SK-N-SH treated with all-trans-retinoic acid at 6 μM for 48 hours (cell line): ENCODE measurements at regions not wholly inside any gene's neighbourhood (a gene's known extent, or its start where the extent isn't known, plus 50 kb on each side); places are given as distances from the start of the nearest gene placed in this dataset.

Experiments
- ARNTL ChIP-seq: fragments of 450-650 bp; formaldehyde crosslinking; IDR thresholded peaks from 2 replicates; pipeline ENCODE4 v1.5.0; 2020; ENCODE audit warnings: low read depth, mild to moderate bottlenecking, moderate library complexity, borderline replicate concordance
- ESRRG ChIP-seq: fragments of 250-450 bp; sonication (Bioruptor Pico); IDR thresholded peaks from 2 replicates; pipeline ENCODE4 v1.6.1; 2021; ENCODE audit warnings: mild to moderate bottlenecking
- OSR1 ChIP-seq: fragments of 250-450 bp; sonication (Bioruptor Pico); IDR thresholded peaks from 2 replicates; pipeline ENCODE4 v1.8.0; 2022; ENCODE audit warnings: moderate library complexity, mild to moderate bottlenecking, inconsistent platforms
- RARB ChIP-seq: fragments of 250-450 bp; sonication (Bioruptor Pico); IDR thresholded peaks from 2 replicates; pipeline ENCODE4 v1.8.0; 2021; ENCODE audit warnings: mild to moderate bottlenecking, moderate library complexity
- SNAI2 ChIP-seq: fragments of 250-450 bp; sonication (Bioruptor Pico); IDR thresholded peaks from 2 replicates; pipeline ENCODE4 v1.5.0; 2020; ENCODE audit warnings: mild to moderate bottlenecking, moderate library complexity
- TCF4 ChIP-seq: fragments of 250-450 bp; sonication (Bioruptor Pico); IDR thresholded peaks from 2 replicates; pipeline ENCODE4 v1.8.0; 2021; ENCODE audit warnings: mild to moderate bottlenecking, moderate library complexity, borderline replicate concordance
- ZC3H10 ChIP-seq: fragments of 250-450 bp; sonication (Bioruptor Pico); IDR thresholded peaks from 2 replicates; pipeline ENCODE4 v1.5.1; 2021; ENCODE audit warnings: mild to moderate bottlenecking, moderate library complexity
- ZFP30 ChIP-seq: fragments of 450-650 bp; formaldehyde crosslinking; IDR thresholded peaks from 2 replicates; pipeline ENCODE4 v1.5.0; 2022; ENCODE audit warnings: mild to moderate bottlenecking, moderate library complexity
- TF ChIP-seq, protein P1 (sequence below): fragments of 250-450 bp; sonication (Bioruptor Pico); IDR thresholded peaks from 2 replicates; pipeline ENCODE4 v1.5.1; 2020; ENCODE audit warnings: low read depth, mild to moderate bottlenecking, moderate library complexity
- TF ChIP-seq, protein P2 (sequence below): fragments of 250-450 bp; sonication (Bioruptor Pico); IDR thresholded peaks from 2 replicates; pipeline ENCODE4 v1.8.0; 2020; ENCODE audit warnings: mild to moderate bottlenecking, moderate library complexity, borderline replicate concordance
- TF ChIP-seq, protein P3 (sequence below): fragments of 250-450 bp; sonication (Bioruptor Pico); IDR thresholded peaks from 2 replicates; pipeline ENCODE4 v1.8.0; 2021; ENCODE audit warnings: low read depth, mild to moderate bottlenecking, moderate library complexity, borderline replicate concordance

DNA sequence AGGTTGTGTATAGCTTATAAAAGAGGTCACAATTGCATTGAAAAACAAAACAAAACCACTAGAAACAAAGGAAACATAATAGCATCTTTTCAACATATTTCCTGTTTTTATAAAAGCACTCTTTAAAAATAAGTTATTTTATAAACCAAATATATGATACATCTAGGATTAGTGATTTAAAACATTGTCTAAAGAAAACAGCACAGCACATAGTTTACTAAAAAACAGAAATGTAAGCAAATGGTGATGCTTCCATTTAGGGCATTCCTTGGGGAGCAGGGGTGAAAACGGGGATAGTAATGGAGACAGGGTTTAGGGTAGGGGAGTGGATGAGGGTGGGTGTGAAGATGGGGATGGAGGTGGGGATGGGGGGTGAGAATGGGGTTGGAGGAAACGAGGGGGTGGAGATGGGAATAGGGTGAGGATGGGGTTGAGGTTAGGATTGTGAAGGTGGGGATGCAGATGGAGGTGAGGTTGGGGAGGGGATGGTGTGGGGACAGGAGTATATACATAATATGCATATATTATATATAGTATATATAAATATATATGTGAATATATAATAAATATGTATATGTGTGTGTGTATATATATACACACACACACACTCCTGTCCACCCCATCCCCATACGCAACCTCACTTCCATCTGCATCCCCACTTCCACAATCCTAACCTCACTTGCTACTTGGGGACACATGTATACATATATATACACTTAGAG, 1519.5 kb downstream of the CDH11 start:
- TF ChIP-seq, protein P1, sequence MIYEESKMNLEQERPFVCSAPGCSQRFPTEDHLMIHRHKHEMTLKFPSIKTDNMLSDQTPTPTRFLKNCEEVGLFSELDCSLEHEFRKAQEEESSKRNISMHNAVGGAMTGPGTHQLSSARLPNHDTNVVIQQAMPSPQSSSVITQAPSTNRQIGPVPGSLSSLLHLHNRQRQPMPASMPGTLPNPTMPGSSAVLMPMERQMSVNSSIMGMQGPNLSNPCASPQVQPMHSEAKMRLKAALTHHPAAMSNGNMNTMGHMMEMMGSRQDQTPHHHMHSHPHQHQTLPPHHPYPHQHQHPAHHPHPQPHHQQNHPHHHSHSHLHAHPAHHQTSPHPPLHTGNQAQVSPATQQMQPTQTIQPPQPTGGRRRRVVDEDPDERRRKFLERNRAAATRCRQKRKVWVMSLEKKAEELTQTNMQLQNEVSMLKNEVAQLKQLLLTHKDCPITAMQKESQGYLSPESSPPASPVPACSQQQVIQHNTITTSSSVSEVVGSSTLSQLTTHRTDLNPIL (CRISPR knock-in tag), result no peak
- TF ChIP-seq TCF4 (CRISPR knock-in tag), result no peak
- no peak for TF ChIP-seq RARB (CRISPR knock-in tag)
- TF ChIP-seq, protein P2, sequence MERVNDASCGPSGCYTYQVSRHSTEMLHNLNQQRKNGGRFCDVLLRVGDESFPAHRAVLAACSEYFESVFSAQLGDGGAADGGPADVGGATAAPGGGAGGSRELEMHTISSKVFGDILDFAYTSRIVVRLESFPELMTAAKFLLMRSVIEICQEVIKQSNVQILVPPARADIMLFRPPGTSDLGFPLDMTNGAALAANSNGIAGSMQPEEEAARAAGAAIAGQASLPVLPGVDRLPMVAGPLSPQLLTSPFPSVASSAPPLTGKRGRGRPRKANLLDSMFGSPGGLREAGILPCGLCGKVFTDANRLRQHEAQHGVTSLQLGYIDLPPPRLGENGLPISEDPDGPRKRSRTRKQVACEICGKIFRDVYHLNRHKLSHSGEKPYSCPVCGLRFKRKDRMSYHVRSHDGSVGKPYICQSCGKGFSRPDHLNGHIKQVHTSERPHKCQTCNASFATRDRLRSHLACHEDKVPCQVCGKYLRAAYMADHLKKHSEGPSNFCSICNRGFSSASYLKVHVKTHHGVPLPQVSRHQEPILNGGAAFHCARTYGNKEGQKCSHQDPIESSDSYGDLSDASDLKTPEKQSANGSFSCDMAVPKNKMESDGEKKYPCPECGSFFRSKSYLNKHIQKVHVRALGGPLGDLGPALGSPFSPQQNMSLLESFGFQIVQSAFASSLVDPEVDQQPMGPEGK (CRISPR knock-in tag), result no peak
- no peak for TF ChIP-seq OSR1 (CRISPR knock-in tag)
- TF ChIP-seq ZFP30 (CRISPR knock-in tag), result no peak
- no peak for TF ChIP-seq ESRRG (CRISPR knock-in tag)
- TF ChIP-seq ZC3H10 (CRISPR knock-in tag), result no peak
- TF ChIP-seq ARNTL (CRISPR knock-in tag), result no peak
- TF ChIP-seq SNAI2 (CRISPR knock-in tag), result no peak
- TF ChIP-seq, protein P3, sequence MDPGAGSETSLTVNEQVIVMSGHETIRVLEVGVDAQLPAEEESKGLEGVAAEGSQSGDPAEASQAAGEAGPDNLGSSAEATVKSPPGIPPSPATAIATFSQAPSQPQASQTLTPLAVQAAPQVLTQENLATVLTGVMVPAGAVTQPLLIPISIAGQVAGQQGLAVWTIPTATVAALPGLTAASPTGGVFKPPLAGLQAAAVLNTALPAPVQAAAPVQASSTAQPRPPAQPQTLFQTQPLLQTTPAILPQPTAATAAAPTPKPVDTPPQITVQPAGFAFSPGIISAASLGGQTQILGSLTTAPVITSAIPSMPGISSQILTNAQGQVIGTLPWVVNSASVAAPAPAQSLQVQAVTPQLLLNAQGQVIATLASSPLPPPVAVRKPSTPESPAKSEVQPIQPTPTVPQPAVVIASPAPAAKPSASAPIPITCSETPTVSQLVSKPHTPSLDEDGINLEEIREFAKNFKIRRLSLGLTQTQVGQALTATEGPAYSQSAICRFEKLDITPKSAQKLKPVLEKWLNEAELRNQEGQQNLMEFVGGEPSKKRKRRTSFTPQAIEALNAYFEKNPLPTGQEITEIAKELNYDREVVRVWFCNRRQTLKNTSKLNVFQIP (CRISPR knock-in tag), result no peak
